ENCODE measurements at regions not wholly inside any gene's neighbourhood (a gene's known extent, or its start where the extent isn't known, plus 50 kb on each side); places are given as distances from the start of the nearest gene placed in this dataset.
A peak's percentile ranks its signal among the peaks of the same experiment; 100 is the strongest.
"Not testable (repeated sequence)": the region's sequence is repeated elsewhere in the genome, so short reads cannot be mapped to it uniquely, and the experiment has no call there.

DNA sequence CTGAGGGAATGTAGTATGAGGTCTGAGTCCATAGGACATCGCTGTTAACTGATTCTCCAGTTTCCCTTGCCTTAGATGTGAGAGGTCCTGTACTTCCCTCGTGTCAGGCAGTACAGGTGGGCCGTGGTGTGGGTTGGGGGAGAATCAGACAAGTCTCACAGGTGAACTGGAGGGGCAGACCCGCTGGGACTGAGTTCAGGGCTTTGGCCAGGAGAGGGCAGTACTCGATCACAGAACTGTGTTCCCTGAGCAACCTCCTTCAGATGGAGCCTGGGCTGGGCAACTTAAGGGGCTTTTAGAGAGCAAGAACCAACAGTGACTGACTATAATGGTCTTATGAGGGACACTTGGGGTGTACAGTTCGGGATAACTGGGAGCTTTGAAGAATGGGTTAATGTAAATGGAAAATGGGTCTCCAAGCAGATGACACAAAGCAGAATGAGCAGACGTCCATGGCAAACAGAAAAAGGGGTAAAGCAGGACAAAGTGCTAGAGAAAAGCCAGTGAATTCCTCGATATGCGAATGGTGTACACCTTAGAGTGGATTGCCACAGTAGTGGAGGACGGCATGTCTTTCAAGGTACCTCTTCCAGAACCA lies 83.6 kb downstream of the CCNG2 start:
- Mint-ChIP-seq H3K27ac (no peak overlapping the region), H3K36me3 (no peaks in the 10 kb centered on the region), H3K4me1 (no peaks in the 10 kb centered on the region), H3K27me3 (ENCODE audit: low read depth in 2 of 2) (peaks cover 10 to 28% of the 10 kb centered on the region in 2 donors), H3K9me3 (no peaks in the 10 kb centered on the region), H3K4me3 (no peak overlapping the region)
- 35% methylated on average over 10 of the region's 10 CpGs for WGBS (ENCODE audit: insufficient coverage)
- peak; percentile 56 for TF ChIP-seq CTCF (IDR thresholded peaks at IDR 0.05)
- no peaks in the 10 kb centered on the region for H3K9me3 ChIP-seq (ENCODE audit: control insufficient read depth, insufficient read depth, low read length)
- no peak overlapping the region for H3K27ac ChIP-seq (ENCODE audit: low read length)
- intact Hi-C loops (cut with micrococcal nuclease), result loop anchor here (5.0 kb wide), 3 partner anchors 192 to 377 kb away; no protein-coding TSS in a partner anchor
- no peaks in the 10 kb centered on the region for H3K27me3 ChIP-seq (ENCODE audit: control insufficient read depth, insufficient read depth, low read length)
- no peaks in the 10 kb centered on the region for H3K36me3 ChIP-seq (ENCODE audit: control insufficient read depth, insufficient read depth, low read length)
- ATAC-seq (peak; percentile 45 to 69 (median 49)), DNase-seq (peak; percentile 40 to 65)
- H3K4me1 ChIP-seq (ENCODE audit: control insufficient read depth, insufficient read depth, low read length), result no peaks in the 10 kb centered on the region
- no peak overlapping the region for H3K4me3 ChIP-seq (ENCODE audit: low read length)

GRCh38 chr4:77248805-77249204 lies 91.8 kb downstream of the CCNG2 start:
- H3K9me3 Mint-ChIP-seq, result no peaks in the 10 kb centered on the region
- H3K4me3 Mint-ChIP-seq, result no peak overlapping the region
- no peaks in the 10 kb centered on the region for H3K9me3 ChIP-seq (ENCODE audit: control insufficient read depth, insufficient read depth, low read length)
- intact Hi-C loops (cut with micrococcal nuclease), result no loop called here
- TF ChIP-seq CTCF (IDR thresholded peaks at IDR 0.05), result no peak
- H3K4me3 ChIP-seq (ENCODE audit: low read length), result no peak overlapping the region
- no peaks in the 10 kb centered on the region for H3K36me3 ChIP-seq (ENCODE audit: control insufficient read depth, insufficient read depth, low read length)
- 85% methylated on average over 4 of the region's 4 CpGs for WGBS (ENCODE audit: insufficient coverage)
- H3K27me3 Mint-ChIP-seq (ENCODE audit: low read depth in 2 of 2), result peaks cover 5 to 7% of the 10 kb centered on the region in 2 donors
- no peak overlapping the region for H3K27ac Mint-ChIP-seq
- H3K36me3 Mint-ChIP-seq, result no peaks in the 10 kb centered on the region
- no peaks in the 10 kb centered on the region for H3K4me1 ChIP-seq (ENCODE audit: control insufficient read depth, insufficient read depth, low read length)
- DNase-seq (no peak), ATAC-seq (no peak)
- H3K27ac ChIP-seq (ENCODE audit: low read length), result no peak overlapping the region
- no peaks in the 10 kb centered on the region for H3K4me1 Mint-ChIP-seq
- no peaks in the 10 kb centered on the region for H3K27me3 ChIP-seq (ENCODE audit: control insufficient read depth, insufficient read depth, low read length)

DNA sequence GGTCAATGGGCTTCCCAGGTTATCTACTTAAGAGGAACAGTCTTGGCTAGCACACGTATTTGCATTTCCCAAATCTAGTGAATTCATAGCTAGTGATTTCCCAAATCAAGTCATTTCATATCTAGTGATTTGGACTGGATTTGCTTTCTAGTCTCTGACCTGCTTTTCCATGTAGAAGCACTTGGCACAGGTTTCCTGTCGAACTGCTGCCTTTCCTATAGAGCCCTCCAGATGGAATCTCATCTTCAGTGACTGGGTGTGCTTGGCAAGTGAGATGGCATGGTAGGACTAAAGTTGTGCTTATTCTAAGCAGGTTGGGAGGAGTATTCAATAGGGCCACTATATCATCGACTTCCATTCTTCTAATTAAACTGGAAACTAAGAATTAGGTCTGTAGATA lies 94.7 kb downstream of the CCNG2 start:
- Histone ChIP-seq H3K27ac (ENCODE audit: low read length) (no peak overlapping the region), H3K27me3 (ENCODE audit: control insufficient read depth, insufficient read depth, low read length) (no peaks in the 10 kb centered on the region), H3K4me3 (ENCODE audit: low read length) (no peak overlapping the region), H3K36me3 (ENCODE audit: control insufficient read depth, insufficient read depth, low read length) (no peaks in the 10 kb centered on the region), H3K4me1 (ENCODE audit: control insufficient read depth, insufficient read depth, low read length) (no peaks in the 10 kb centered on the region), H3K9me3 (ENCODE audit: control insufficient read depth, insufficient read depth, low read length) (no peaks in the 10 kb centered on the region)
- H3K36me3 Mint-ChIP-seq, result no peaks in the 10 kb centered on the region
- DNase-seq (no peak), ATAC-seq (no peak)
- intact Hi-C loops (cut with micrococcal nuclease), result no loop called here
- H3K27ac Mint-ChIP-seq, result no peak overlapping the region
- TF ChIP-seq CTCF (IDR thresholded peaks at IDR 0.05), result no peak
- no peaks in the 10 kb centered on the region for H3K9me3 Mint-ChIP-seq
- peaks cover 5 to 7% of the 10 kb centered on the region in 2 donors for H3K27me3 Mint-ChIP-seq (ENCODE audit: low read depth in 2 of 2)
- no peaks in the 10 kb centered on the region for H3K4me1 Mint-ChIP-seq
- 68% methylated on average over 2 of the region's 3 CpGs for WGBS (ENCODE audit: insufficient coverage)
- no peak overlapping the region for H3K4me3 Mint-ChIP-seq

DNA sequence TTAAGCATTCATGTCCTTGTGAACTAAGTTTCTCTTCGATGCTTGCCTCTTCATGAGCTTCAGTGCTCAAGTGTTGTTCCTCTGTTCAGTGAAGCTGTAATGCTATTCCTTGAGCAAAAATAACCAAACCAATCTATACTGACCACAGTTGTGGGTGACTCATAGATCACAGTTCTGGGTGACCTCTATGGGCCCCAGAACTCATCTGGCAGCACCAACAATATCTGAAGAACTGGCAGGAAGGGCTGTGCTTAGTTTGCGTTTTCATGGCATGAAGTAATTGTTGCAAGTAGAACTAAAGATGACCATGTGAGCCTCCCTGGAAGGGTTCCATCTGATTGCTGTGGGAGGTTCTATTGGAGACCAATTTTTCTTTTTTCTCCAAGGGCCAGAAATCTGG lies 106.2 kb downstream of the CCNG2 start:
- WGBS (ENCODE audit: insufficient coverage), result 90% methylated on average over 2 of the region's 2 CpGs
- Histone ChIP-seq H3K4me3 (ENCODE audit: low read length) (no peak overlapping the region), H3K27ac (ENCODE audit: low read length) (no peak overlapping the region), H3K4me1 (ENCODE audit: control insufficient read depth, insufficient read depth, low read length) (no peaks in the 10 kb centered on the region), H3K36me3 (ENCODE audit: control insufficient read depth, insufficient read depth, low read length) (no peaks in the 10 kb centered on the region), H3K9me3 (ENCODE audit: control insufficient read depth, insufficient read depth, low read length) (peaks cover 3% of the 10 kb centered on the region), H3K27me3 (ENCODE audit: control insufficient read depth, insufficient read depth, low read length) (no peaks in the 10 kb centered on the region)
- H3K27me3 Mint-ChIP-seq (ENCODE audit: low read depth in 2 of 2), result peaks cover 0 to 2% of the 10 kb centered on the region in 2 donors
- no peak for DNase-seq
- H3K4me3 Mint-ChIP-seq, result no peak overlapping the region
- H3K9me3 Mint-ChIP-seq, result peaks cover 0 to 4% of the 10 kb centered on the region in 2 donors
- no peaks in the 10 kb centered on the region for H3K4me1 Mint-ChIP-seq
- no peaks in the 10 kb centered on the region for H3K36me3 Mint-ChIP-seq
- intact Hi-C loops (cut with micrococcal nuclease), result no loop called here
- no peak for TF ChIP-seq CTCF (IDR thresholded peaks at IDR 0.05)
- no peak for ATAC-seq
- no peak overlapping the region for H3K27ac Mint-ChIP-seq

DNA sequence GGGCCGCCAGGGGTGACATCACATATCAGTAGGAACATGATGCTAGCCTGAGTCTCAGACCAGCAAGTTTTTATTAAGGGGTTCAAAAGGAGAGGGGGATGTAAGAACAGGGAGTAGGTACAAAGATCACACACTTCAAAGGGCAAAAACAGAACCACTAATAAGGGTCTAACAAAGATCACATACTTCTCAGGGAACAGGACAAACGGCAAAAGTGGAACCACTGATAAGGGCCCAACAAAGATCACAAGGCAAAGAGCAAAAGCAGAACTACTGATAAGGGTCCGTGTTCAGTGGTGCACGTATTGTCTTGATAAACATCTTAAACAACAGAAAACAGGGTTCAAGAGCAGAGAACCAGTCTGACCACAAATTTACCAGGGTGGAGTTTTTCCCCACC lies 107.0 kb downstream of the CCNG2 start:
- H3K27me3 ChIP-seq (ENCODE audit: control insufficient read depth, insufficient read depth, low read length); H3K4me1 ChIP-seq (ENCODE audit: control insufficient read depth, insufficient read depth, low read length); H3K9me3 ChIP-seq (ENCODE audit: control insufficient read depth, insufficient read depth, low read length); ATAC-seq; DNase-seq; intact Hi-C loops (cut with micrococcal nuclease); H3K27ac ChIP-seq (ENCODE audit: low read length); H3K4me3 Mint-ChIP-seq; H3K9me3 Mint-ChIP-seq; H3K36me3 ChIP-seq (ENCODE audit: control insufficient read depth, insufficient read depth, low read length); H3K4me3 ChIP-seq (ENCODE audit: low read length); H3K36me3 Mint-ChIP-seq; H3K4me1 Mint-ChIP-seq; H3K27me3 Mint-ChIP-seq (ENCODE audit: low read depth in 2 of 2); H3K27ac Mint-ChIP-seq: not testable (repeated sequence)
- 71% methylated on average over 4 of the region's 4 CpGs for WGBS (ENCODE audit: insufficient coverage)

Data from natural killer cell (primary cell).